Nephron (organoid): ENCODE measurements at regions not wholly inside any gene's neighbourhood (a gene's known extent, or its start where the extent isn't known, plus 50 kb on each side); places are given as distances from the start of the nearest gene placed in this dataset.

Source experiments
- H3K27ac Mint-ChIP-seq, 3 experiments: 2 replicates each; pipeline ENCODE4 v1.8.0; 2020; ENCODE audit warnings: mixed read lengths in 3 of 3, mild to moderate bottlenecking in 2 of 3, moderate library complexity in 1 of 3
- H3K27me3 Mint-ChIP-seq: 2 replicates; pipeline ENCODE4 v1.8.0; 2021; ENCODE audit warnings: low read depth, mild to moderate bottlenecking, moderate library complexity, mixed read lengths
- H3K36me3 Mint-ChIP-seq: 2 replicates; pipeline ENCODE4 v1.8.0; 2020; ENCODE audit warnings: low read depth, mixed read lengths
- H3K4me1 Mint-ChIP-seq: 2 replicates; pipeline ENCODE4 v1.8.0; 2020; ENCODE audit warnings: mixed read lengths
- H3K4me3 Mint-ChIP-seq, 3 experiments: 2 replicates each; pipeline ENCODE4 v1.8.0; 2020; ENCODE audit warnings: mild to moderate bottlenecking in 3 of 3, mixed read lengths in 3 of 3, moderate library complexity in 2 of 3
- H3K9me3 Mint-ChIP-seq: 2 replicates; pipeline ENCODE4 v1.8.0; 2020; ENCODE audit warnings: mixed read lengths
- CTCF ChIP-seq, 3 experiments: fragments of 200-600 bp; sonication (generic); IDR thresholded peaks; one replicate each; pipeline ENCODE4 v1.5.0; 2021; ENCODE audit warnings: antibody characterized with exemption in 3 of 3; ENCODE audit not compliant: unreplicated experiment in 3 of 3

- H3K9me3 Mint-ChIP-seq, result peaks cover 5% of the 10 kb centered on the region
- peaks cover 13% of the 10 kb centered on the region for H3K27me3 Mint-ChIP-seq
- no peaks in the 10 kb centered on the region for H3K4me1 Mint-ChIP-seq
- H3K36me3 Mint-ChIP-seq, result no peaks in the 10 kb centered on the region
- no peak for TF ChIP-seq CTCF (IDR thresholded peaks at IDR 0.05; ENCODE audit: unreplicated experiment in 3 of 3)
- no peak overlapping the region for H3K27ac Mint-ChIP-seq
- no peak overlapping the region for H3K4me3 Mint-ChIP-seq
Measured at GRCh38 chr21:32900814-32901213, 124.9 kb upstream of the OLIG2 start.

- TF ChIP-seq CTCF (IDR thresholded peaks at IDR 0.05; ENCODE audit: unreplicated experiment in 3 of 3), result no peak
- H3K27me3 Mint-ChIP-seq, result peaks cover 36% of the 10 kb centered on the region
- no peak overlapping the region for H3K27ac Mint-ChIP-seq
- H3K4me1 Mint-ChIP-seq, result no peaks in the 10 kb centered on the region
- H3K4me3 Mint-ChIP-seq, result no peak overlapping the region
- H3K36me3 Mint-ChIP-seq, result no peaks in the 10 kb centered on the region
- no peaks in the 10 kb centered on the region for H3K9me3 Mint-ChIP-seq
Measured at GRCh38 chr21:32907521-32907920, 118.2 kb upstream of the OLIG2 start.

GRCh38 chr21:32908534-32908933, 117.2 kb upstream of the OLIG2 start:
- Mint-ChIP-seq H3K27me3 (peaks cover 41% of the 10 kb centered on the region), H3K4me3 (no peak overlapping the region), H3K36me3 (no peaks in the 10 kb centered on the region), H3K9me3 (no peaks in the 10 kb centered on the region), H3K4me1 (no peaks in the 10 kb centered on the region), H3K27ac (no peak overlapping the region)
- no peak for TF ChIP-seq CTCF (IDR thresholded peaks at IDR 0.05; ENCODE audit: unreplicated experiment in 3 of 3)

GRCh38 chr21:32909393-32909792, 116.3 kb upstream of the OLIG2 start:
- Mint-ChIP-seq H3K9me3 (no peaks in the 10 kb centered on the region), H3K27me3 (peaks cover 42% of the 10 kb centered on the region), H3K4me1 (no peaks in the 10 kb centered on the region), H3K36me3 (no peaks in the 10 kb centered on the region), H3K4me3 (no peak overlapping the region), H3K27ac (no peak overlapping the region)
- no peak for TF ChIP-seq CTCF (IDR thresholded peaks at IDR 0.05; ENCODE audit: unreplicated experiment in 3 of 3)

GRCh38 chr21:32914424-32915039, 111.2 kb upstream of the OLIG2 start:
- H3K27me3 Mint-ChIP-seq, result peaks cover 39% of the 10 kb centered on the region

More at GRCh38 chr21:32914424-32915039, 111.2 kb upstream of the OLIG2 start:
- TF ChIP-seq CTCF (IDR thresholded peaks at IDR 0.05; ENCODE audit: unreplicated experiment in 3 of 3), result no peak
- Mint-ChIP-seq H3K4me3 (no peak overlapping the region), H3K36me3 (no peaks in the 10 kb centered on the region), H3K9me3 (peaks cover 9% of the 10 kb centered on the region), H3K27ac (no peak overlapping the region), H3K4me1 (peaks cover 15% of the 10 kb centered on the region)
